Adrenal gland (tissue), 9 donors: ENCODE measurements at regions not wholly inside any gene's neighbourhood (a gene's known extent, or its start where the extent isn't known, plus 50 kb on each side); places are given as distances from the start of the nearest gene placed in this dataset.

Experiments used
- DNase-seq, 7 donors: peaks; one replicate each; pipeline ENCODE4 v3.0.0-alpha.2; 2019 to 2020
- H3K27ac ChIP-seq, 5 donors: fragments of 200-600 bp; sonication (generic) in 4 of 5; 1 replicate in 3 of 5; 2 replicates in 2 of 5; pipeline versions ENCODE4 v1.5.1 to v1.8.0; 2016 to 2020; ENCODE audit warnings: mild to moderate bottlenecking in 1 of 5
- H3K27me3 ChIP-seq: fragments of 200-600 bp; 2 replicates; pipeline ENCODE4 v1.8.0; 2021
- H3K36me3 ChIP-seq, 2 donors: fragments of 200-600 bp; replicated peaks in 1 of 2; 1 replicate in 1 of 2; 2 replicates in 1 of 2; pipeline versions ENCODE4 v1.5.1 to v1.8.0; 2018 to 2022
- H3K4me1 ChIP-seq, 2 donors: fragments of 200-600 bp; replicated peaks in 1 of 2; 1 replicate in 1 of 2; 2 replicates in 1 of 2; pipeline versions ENCODE4 v1.5.1 to v1.8.0; 2018 to 2021
- H3K4me3 ChIP-seq, 4 donors: fragments of 200-600 bp; sonication (generic) in 3 of 4; one replicate each; pipeline ENCODE4 v1.5.1; 2016 to 2018
- H3K9me3 ChIP-seq, 3 donors: fragments of 200-600 bp; sonication (generic) in 1 of 3; replicated peaks in 1 of 3; 1 replicate in 2 of 3; 2 replicates in 1 of 3; pipeline versions ENCODE4 v1.5.1 to v1.8.0; 2016 to 2021
- CTCF ChIP-seq, 6 experiments: fragments of 450-650 bp in 4 of 6; fragments of 200-600 bp in 2 of 6; sonication (generic) in 1 of 6; IDR thresholded peaks; 1 replicate in 5 of 6; 2 replicates in 1 of 6; pipeline versions ENCODE4 v1.5.1 to v1.8.0; 2016 to 2021; ENCODE audit warnings: antibody characterized with exemption in 6 of 6, mild to moderate bottlenecking in 2 of 6, moderate library complexity in 1 of 6
- POLR2A ChIP-seq, 2 donors: fragments of 450-650 bp; IDR thresholded peaks; one replicate each; pipeline ENCODE4 v1.6.1; 2017; ENCODE audit warnings: antibody characterized with exemption in 2 of 2, mild to moderate bottlenecking in 2 of 2, moderate library complexity in 1 of 2
- WGBS, 4 donors: extraction: QIAGEN DNeasy Blood & Tissue Kit in 2 of 4; methylation state at CpG; one replicate each; pipeline versions ENCODE4 v1.1.5 to v1.1.7; 2013 to 2017; 5-methylcytosine and 5-hydroxymethylcytosine counted together
- intact Hi-C, 2 donors: fragments of 100-400 bp; cut with DNase I; formaldehyde crosslinking; loops; one replicate each; pipeline versions ENCODE4 v1.14.1 to v1.15.0; 2022 to 2023
- donor health status: healthy with polysubstance abuse.
- donor health status: Bipolar disorder and iron deficiency.
- donor health status: DM: yes; HTN: yes; CAD: no.
- donor health status: DM: no; HTN: no; CAD: no.
- donor health status: DM: no; HTN: no; CAD: no.

GRCh38 chr12:90069711-90070110, 361.1 kb upstream of the ATP2B1 start:
- DNase-seq, result no peak
- intact Hi-C loops, result no loop called here
- Histone ChIP-seq H3K4me3 (no peak overlapping the region), H3K4me1 (peaks cover 0 to 11% of the 10 kb centered on the region in 2 donors), H3K27me3 (no peaks in the 10 kb centered on the region), H3K36me3 (no peaks in the 10 kb centered on the region), H3K27ac (no peak overlapping the region), H3K9me3 (no peaks in the 10 kb centered on the region)
- WGBS, 4 donors, result 90 to 98% (median 94%) methylated on average over 2 of the region's 2 CpGs
- TF ChIP-seq POLR2A (IDR thresholded peaks at IDR 0.05), result no peak
- TF ChIP-seq CTCF (IDR thresholded peaks at IDR 0.05), result no peak

- no peak for DNase-seq
- no peaks in the 10 kb centered on the region for H3K27me3 ChIP-seq
- no peak overlapping the region for H3K27ac ChIP-seq
- no peaks in the 10 kb centered on the region for H3K36me3 ChIP-seq
- no peak overlapping the region for H3K4me3 ChIP-seq
- 68 to 79% (median 78%) methylated on average over 1 of the region's 1 CpG for WGBS, 4 donors
- TF ChIP-seq POLR2A (IDR thresholded peaks at IDR 0.05) (no peak), CTCF (IDR thresholded peaks at IDR 0.05) (no peak)
- peaks cover 0 to 11% of the 10 kb centered on the region in 2 donors for H3K4me1 ChIP-seq
- intact Hi-C loops, result no loop called here
- H3K9me3 ChIP-seq, result no peaks in the 10 kb centered on the region
Measured at GRCh38 chr12:90067791-90068190, 359.2 kb upstream of the ATP2B1 start.

GRCh38 chr12:90064852-90065801, 356.5 kb upstream of the ATP2B1 start:
- intact Hi-C loops, result no loop called here
- WGBS, 4 donors, result 40 to 61% (median 57%) methylated on average over 4 of the region's 4 CpGs

GRCh38 chr12:90062799-90063198, 354.2 kb upstream of the ATP2B1 start:
- WGBS, 4 donors, result 54 to 65% (median 57%) methylated on average over 4 of the region's 4 CpGs
- no peaks in the 10 kb centered on the region for H3K27me3 ChIP-seq
- H3K4me3 ChIP-seq, result no peak overlapping the region
- no peaks in the 10 kb centered on the region for H3K36me3 ChIP-seq
- intact Hi-C loops, result no loop called here
- no peak for DNase-seq
- H3K9me3 ChIP-seq, result no peaks in the 10 kb centered on the region
- TF ChIP-seq CTCF (IDR thresholded peaks at IDR 0.05) (no peak), POLR2A (IDR thresholded peaks at IDR 0.05) (no peak)
- H3K4me1 ChIP-seq, result peaks cover 0 to 11% of the 10 kb centered on the region in 2 donors
- no peak overlapping the region for H3K27ac ChIP-seq

More at GRCh38 chr12:90064852-90065801, 356.5 kb upstream of the ATP2B1 start:
- TF ChIP-seq POLR2A (IDR thresholded peaks at IDR 0.05) (no peak), CTCF (IDR thresholded peaks at IDR 0.05) (no peak)
- Histone ChIP-seq H3K27me3 (no peaks in the 10 kb centered on the region), H3K27ac (no peak overlapping the region), H3K36me3 (no peaks in the 10 kb centered on the region), H3K9me3 (no peaks in the 10 kb centered on the region), H3K4me1 (peaks cover 0 to 11% of the 10 kb centered on the region in 2 donors), H3K4me3 (no peak overlapping the region)
- DNase-seq, result no peak
